Lung (tissue), 11 donors: ENCODE measurements at regions not wholly inside any gene's neighbourhood (a gene's known extent, or its start where the extent isn't known, plus 50 kb on each side); places are given as distances from the start of the nearest gene placed in this dataset.

ENCODE experiments used
- ATAC-seq: fragments of 200-7000 bp; cut with Tn5 transposase; one replicate; pipeline ENCODE4 v1.9.1; 2020; ENCODE audit warnings: moderate number of reproducible peaks; ENCODE audit not compliant: insufficient read depth, low FRiP score
- DNase-seq, 3 donors: peaks; one replicate each; pipeline ENCODE4 v3.0.0-alpha.2; 2013 to 2017
- H3K27ac ChIP-seq, 2 donors: one replicate each; pipeline ENCODE4 v1.5.1; 2013; ENCODE audit warnings: mild to moderate bottlenecking in 2 of 2, moderate library complexity in 2 of 2, control low read depth in 1 of 2, inconsistent platforms in 1 of 2, low read depth in 1 of 2, low read length in 1 of 2
- H3K27me3 ChIP-seq, 3 donors: one replicate each; pipeline ENCODE4 v1.5.1; 2013; ENCODE audit warnings: low read length in 2 of 3; ENCODE audit not compliant: control insufficient read depth in 3 of 3, insufficient read depth in 3 of 3
- H3K36me3 ChIP-seq, 4 donors: one replicate each; pipeline ENCODE4 v1.5.1; 2013; ENCODE audit warnings: low read length in 4 of 4, mild to moderate bottlenecking in 1 of 4, moderate library complexity in 1 of 4; ENCODE audit not compliant: control insufficient read depth in 4 of 4, insufficient read depth in 4 of 4
- H3K4me1 ChIP-seq, 5 donors: one replicate each; pipeline ENCODE4 v1.5.1; 2013; ENCODE audit warnings: low read length in 5 of 5, mild to moderate bottlenecking in 2 of 5, moderate library complexity in 1 of 5; ENCODE audit not compliant: control insufficient read depth in 5 of 5, insufficient read depth in 5 of 5
- H3K4me3 ChIP-seq: one replicate; pipeline ENCODE4 v1.5.1; 2013; ENCODE audit warnings: mild to moderate bottlenecking, control low read depth, moderate library complexity
- H3K9ac ChIP-seq, 2 donors: one replicate each; pipeline ENCODE4 v1.5.1; 2013; ENCODE audit warnings: low read length in 2 of 2, control low read depth in 1 of 2; ENCODE audit not compliant: insufficient read depth in 1 of 2
- H3K9me3 ChIP-seq, 4 donors: one replicate each; pipeline ENCODE4 v1.5.1; 2013; ENCODE audit warnings: low read length in 3 of 4, mild to moderate bottlenecking in 1 of 4, moderate library complexity in 1 of 4; ENCODE audit not compliant: control insufficient read depth in 4 of 4, insufficient read depth in 3 of 4
- WGBS, 2 donors: extraction: QIAGEN DNeasy Blood & Tissue Kit; methylation state at CpG; one replicate each; pipeline ENCODE4 v1.1.7; 2013; 5-methylcytosine and 5-hydroxymethylcytosine counted together
- TF ChIP-seq, protein P1 (sequence below): IDR thresholded peaks from 2 replicates; pipeline ENCODE4 v1.5.1; 2012; ENCODE audit warnings: mild to moderate bottlenecking; ENCODE audit errors: control extremely low read depth, extremely low read depth
- donor health status: control.
- donor health status: control.
- donor health status: Bipolar disorder and iron deficiency.
- donor health status: healthy.
- donor health status: DM: yes; HTN: yes; CAD: no.

DNA sequence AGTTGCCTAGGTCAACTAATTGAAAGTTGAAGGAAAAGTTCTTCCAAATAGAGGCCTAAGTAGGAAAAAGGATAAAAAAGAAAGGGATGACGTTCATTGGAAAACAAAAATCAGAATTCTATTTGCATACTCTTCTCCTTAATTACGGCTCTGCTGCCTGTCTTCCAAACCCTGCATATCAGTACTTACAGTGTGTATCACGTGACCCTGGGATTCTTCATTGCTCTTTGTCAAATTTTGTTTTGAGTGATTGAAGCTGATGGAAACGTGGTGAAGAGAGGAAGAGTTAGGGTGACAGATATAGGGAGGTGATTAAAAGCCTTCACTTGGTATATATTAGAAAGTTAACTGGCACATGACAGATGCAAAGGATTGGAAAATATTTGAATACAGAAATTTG lies 97.9 kb downstream of the ZNF92 start:
- TF ChIP-seq, protein P1, sequence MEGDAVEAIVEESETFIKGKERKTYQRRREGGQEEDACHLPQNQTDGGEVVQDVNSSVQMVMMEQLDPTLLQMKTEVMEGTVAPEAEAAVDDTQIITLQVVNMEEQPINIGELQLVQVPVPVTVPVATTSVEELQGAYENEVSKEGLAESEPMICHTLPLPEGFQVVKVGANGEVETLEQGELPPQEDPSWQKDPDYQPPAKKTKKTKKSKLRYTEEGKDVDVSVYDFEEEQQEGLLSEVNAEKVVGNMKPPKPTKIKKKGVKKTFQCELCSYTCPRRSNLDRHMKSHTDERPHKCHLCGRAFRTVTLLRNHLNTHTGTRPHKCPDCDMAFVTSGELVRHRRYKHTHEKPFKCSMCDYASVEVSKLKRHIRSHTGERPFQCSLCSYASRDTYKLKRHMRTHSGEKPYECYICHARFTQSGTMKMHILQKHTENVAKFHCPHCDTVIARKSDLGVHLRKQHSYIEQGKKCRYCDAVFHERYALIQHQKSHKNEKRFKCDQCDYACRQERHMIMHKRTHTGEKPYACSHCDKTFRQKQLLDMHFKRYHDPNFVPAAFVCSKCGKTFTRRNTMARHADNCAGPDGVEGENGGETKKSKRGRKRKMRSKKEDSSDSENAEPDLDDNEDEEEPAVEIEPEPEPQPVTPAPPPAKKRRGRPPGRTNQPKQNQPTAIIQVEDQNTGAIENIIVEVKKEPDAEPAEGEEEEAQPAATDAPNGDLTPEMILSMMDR: no peak
- Histone ChIP-seq H3K4me1 (no peaks in the 10 kb centered on the region), H3K9ac (no peak overlapping the region), H3K9me3 (peaks cover 0 to 5% (median 0%) of the 10 kb centered on the region in 4 donors), H3K27me3 (no peaks in the 10 kb centered on the region), H3K27ac (no peak overlapping the region), H3K36me3 (no peaks in the 10 kb centered on the region), H3K4me3 (no peak overlapping the region)
- ATAC-seq (no peak), DNase-seq (no peak)
- WGBS, 2 donors: 55 to 74% methylated on average over 4 of the region's 4 CpGs

DNA sequence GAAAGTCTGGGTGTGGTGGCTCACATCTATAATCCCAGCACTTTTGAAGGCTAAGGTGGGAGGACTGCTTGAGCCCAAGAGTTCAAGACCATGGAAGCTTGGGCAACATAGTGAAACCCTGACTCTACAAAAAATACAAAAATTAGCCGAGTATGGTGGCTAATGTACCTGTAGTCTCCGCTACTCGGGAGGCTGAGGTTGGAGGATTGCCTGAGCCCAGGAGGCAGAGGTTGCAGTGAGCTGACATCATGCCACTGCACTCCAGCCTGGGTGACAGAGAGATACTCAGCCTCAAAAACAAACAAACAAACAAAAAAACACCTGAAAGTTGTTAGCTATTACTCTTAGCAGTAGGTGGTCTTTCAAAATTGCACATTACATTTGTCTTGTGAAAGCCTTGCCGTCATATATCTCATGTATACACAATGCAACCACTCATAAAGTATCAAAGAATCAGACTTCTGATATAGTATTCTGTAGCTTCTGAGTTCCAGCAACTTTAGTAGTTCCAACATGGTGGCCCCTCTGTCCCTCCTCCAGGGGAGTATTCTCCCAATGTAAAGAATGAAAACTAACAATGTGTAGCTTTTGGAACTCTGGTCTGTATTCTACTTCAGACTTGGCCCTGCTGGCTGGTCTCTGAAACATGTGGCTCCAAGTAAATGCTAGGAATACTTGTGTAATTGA lies 101.5 kb downstream of the ZNF92 start:
- DNase-seq (no peak), ATAC-seq (no peak)
- no peak overlapping the region for H3K4me3 ChIP-seq
- H3K36me3 ChIP-seq: no peaks in the 10 kb centered on the region
- no peak overlapping the region for H3K27ac ChIP-seq
- 91 to 95% methylated on average over 4 of the region's 4 CpGs for WGBS, 2 donors
- TF ChIP-seq, protein P1: no peak
- H3K9me3 ChIP-seq: peaks cover 0 to 16% (median 0%) of the 10 kb centered on the region in 4 donors
- no peaks in the 10 kb centered on the region for H3K4me1 ChIP-seq
- no peaks in the 10 kb centered on the region for H3K27me3 ChIP-seq
- H3K9ac ChIP-seq: no peak overlapping the region

DNA sequence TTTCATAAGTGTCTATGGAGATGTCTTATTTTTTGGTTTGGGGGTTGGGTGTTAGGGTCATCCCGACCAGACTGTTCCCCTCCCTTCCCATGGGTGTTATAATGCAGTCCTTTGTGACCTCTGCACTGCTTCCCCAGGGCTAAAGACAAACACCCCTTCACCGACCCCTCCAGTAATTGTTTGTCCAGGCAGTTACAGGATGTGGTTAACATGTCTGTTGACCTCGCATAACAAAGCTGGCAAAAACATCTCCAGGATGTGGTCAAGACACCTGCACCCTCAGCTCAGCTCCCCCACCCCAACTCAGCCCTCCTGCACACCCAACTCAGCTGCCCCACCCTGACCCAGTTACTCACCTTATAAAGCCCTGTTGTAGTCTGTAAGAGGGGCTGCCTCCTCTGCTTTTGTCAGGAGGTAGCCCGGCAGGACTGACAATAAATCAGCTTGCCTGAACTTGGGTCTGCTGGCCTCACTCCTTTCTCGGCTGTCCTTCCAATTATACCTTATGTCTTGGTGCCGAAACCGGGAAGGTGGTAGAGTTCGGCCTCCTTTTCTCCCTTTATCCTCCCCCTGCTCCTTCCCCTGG lies 102.2 kb downstream of the ZNF92 start:
- Histone ChIP-seq H3K9ac (no peak overlapping the region), H3K27me3 (no peaks in the 10 kb centered on the region), H3K27ac (no peak overlapping the region), H3K36me3 (no peaks in the 10 kb centered on the region), H3K4me3 (no peak overlapping the region), H3K4me1 (no peaks in the 10 kb centered on the region), H3K9me3 (peaks cover 0 to 19% (median 0%) of the 10 kb centered on the region in 4 donors)
- WGBS, 2 donors: 56 to 57% methylated on average over 8 of the region's 8 CpGs
- TF ChIP-seq, protein P1: no peak
- ATAC-seq (peak; percentile 19), DNase-seq (no peak)
